NCI-H2227 (cell line): ENCODE measurements at regions not wholly inside any gene's neighbourhood (a gene's known extent, or its start where the extent isn't known, plus 50 kb on each side); places are given as distances from the start of the nearest gene placed in this dataset.
A peak's percentile ranks its signal among the peaks of the same experiment; 100 is the strongest.

Source experiments
- DNase-seq: peaks from one replicate; lab custom pipeline; 2025; ENCODE audit not compliant: unreplicated experiment; lab: John Stamatoyannopoulos, UW

GRCh38 chr4:128364565-128364964, 77.0 kb upstream of the PGRMC2 start:
- DNase-seq, result no peak

GRCh38 chr4:128363966-128364365, 76.4 kb upstream of the PGRMC2 start:
- DNase-seq, result no peak

- no peak for DNase-seq
Measured at GRCh38 chr4:128362760-128363159, 75.1 kb upstream of the PGRMC2 start.

GRCh38 chr4:128359422-128359821, 71.8 kb upstream of the PGRMC2 start:
- no peak for DNase-seq

GRCh38 chr4:128358913-128359279, 71.3 kb upstream of the PGRMC2 start:
- DNase-seq, result no peak

- DNase-seq, result no peak
Measured at GRCh38 chr4:128358231-128358912, 70.8 kb upstream of the PGRMC2 start.

GRCh38 chr4:128357286-128357685, 69.7 kb upstream of the PGRMC2 start:
- DNase-seq, result no peak

- DNase-seq, result no peak
Measured at GRCh38 chr4:128355305-128355704, 67.7 kb upstream of the PGRMC2 start.

- peak; percentile 2 for DNase-seq
Measured at GRCh38 chr4:128354205-128354821, 66.7 kb upstream of the PGRMC2 start.

GRCh38 chr4:128353791-128354190, 66.2 kb upstream of the PGRMC2 start:
- DNase-seq, result no peak

- no peak for DNase-seq
Measured at GRCh38 chr4:128351502-128351901, 63.9 kb upstream of the PGRMC2 start.

GRCh38 chr4:128350449-128351045, 62.9 kb upstream of the PGRMC2 start:
- DNase-seq, result no peak

- no peak for DNase-seq
Measured at GRCh38 chr4:128349921-128350320, 62.3 kb upstream of the PGRMC2 start.

- no peak for DNase-seq
Measured at GRCh38 chr4:128347930-128348660, 60.5 kb upstream of the PGRMC2 start.

- DNase-seq, result no peak
Measured at GRCh38 chr4:128347175-128347868, 59.7 kb upstream of the PGRMC2 start.

- DNase-seq, result no peak
Measured at GRCh38 chr4:128346054-128346716, 58.6 kb upstream of the PGRMC2 start.

- DNase-seq, result no peak
Measured at GRCh38 chr4:128345650-128346049, 58.0 kb upstream of the PGRMC2 start.

- DNase-seq, result no peak
Measured at GRCh38 chr4:128342762-128343161, 55.1 kb upstream of the PGRMC2 start.

- no peak for DNase-seq
Measured at GRCh38 chr4:128341634-128342033, 54.0 kb upstream of the PGRMC2 start.

- DNase-seq, result no peak
Measured at GRCh38 chr4:128338634-128339355, 51.2 kb upstream of the PGRMC2 start.
